ENCODE measurements at regions not wholly inside any gene's neighbourhood (a gene's known extent, or its start where the extent isn't known, plus 50 kb on each side); places are given as distances from the start of the nearest gene placed in this dataset.
A peak's percentile ranks its signal among the peaks of the same experiment; 100 is the strongest.

GRCh38 chr13:50527612-50528509, 315.6 kb downstream of the DLEU7 start:
- TF ChIP-seq CTCF (IDR thresholded peaks at IDR 0.05) (no peak), ZFX (IDR thresholded peaks at IDR 0.05; ENCODE audit: borderline replicate concordance) (no peak)
- no peak overlapping the region for H3K27ac ChIP-seq

- TF ChIP-seq ZFX (IDR thresholded peaks at IDR 0.05; ENCODE audit: borderline replicate concordance) (no peak), CTCF (IDR thresholded peaks at IDR 0.05) (no peak)
- H3K27ac ChIP-seq: peak overlapping the region; percentile 83
Measured at GRCh38 chr13:50529154-50529882, 314.2 kb downstream of the DLEU7 start.

GRCh38 chr13:50531917-50532899, 311.3 kb downstream of the DLEU7 start:
- no peak overlapping the region for H3K27ac ChIP-seq
- no peak for TF ChIP-seq ZFX (IDR thresholded peaks at IDR 0.05; ENCODE audit: borderline replicate concordance)
- TF ChIP-seq CTCF (IDR thresholded peaks at IDR 0.05): peak; percentile 75

GRCh38 chr13:50535050-50535449, 308.4 kb downstream of the DLEU7 start:
- H3K27ac ChIP-seq: no peak overlapping the region
- no peak for TF ChIP-seq ZFX (IDR thresholded peaks at IDR 0.05; ENCODE audit: borderline replicate concordance)
- no peak for TF ChIP-seq CTCF (IDR thresholded peaks at IDR 0.05)

- TF ChIP-seq CTCF (IDR thresholded peaks at IDR 0.05): no peak
- TF ChIP-seq ZFX (IDR thresholded peaks at IDR 0.05; ENCODE audit: borderline replicate concordance): no peak
- no peak overlapping the region for H3K27ac ChIP-seq
Measured at GRCh38 chr13:50537029-50537428, 306.5 kb downstream of the DLEU7 start.

- no peak for TF ChIP-seq ZFX (IDR thresholded peaks at IDR 0.05; ENCODE audit: borderline replicate concordance)
- no peak for TF ChIP-seq CTCF (IDR thresholded peaks at IDR 0.05)
- no peak overlapping the region for H3K27ac ChIP-seq
Measured at GRCh38 chr13:50539791-50540530, 303.5 kb downstream of the DLEU7 start.
